Left ventricle myocardium superior (tissue), 1 donor: ENCODE measurements at regions not wholly inside any gene's neighbourhood (a gene's known extent, or its start where the extent isn't known, plus 50 kb on each side); places are given as distances from the start of the nearest gene placed in this dataset.

Source experiments
- ATAC-seq: fragments of 200-7000 bp; cut with Tn5 transposase; one replicate; pipeline ENCODE4 v1.9.1; 2020; ENCODE audit warnings: mild to moderate bottlenecking, moderate library complexity
- DNase-seq: peaks from one replicate; pipeline ENCODE4 v3.0.0-alpha.2; 2020
- intact Hi-C: fragments of 100-400 bp; cut with micrococcal nuclease; formaldehyde crosslinking; loops from one replicate; pipeline ENCODE4 v1.11.0; 2022
- donor health status: DM: no; HTN: yes; CAD: no; lungs with severe emphysema.

- peak; percentile 84 for ATAC-seq
- intact Hi-C loops: no loop called here
- peak; percentile 33 for DNase-seq
Observed at GRCh38 chr4:100591161-100591876, 73.5 kb upstream of the EMCN start.

GRCh38 chr4:100590325-100590724 is 72.5 kb upstream of the EMCN start:
- ATAC-seq: no peak
- intact Hi-C loops: no loop called here
- no peak for DNase-seq

GRCh38 chr4:100588076-100588475 is 70.3 kb upstream of the EMCN start:
- DNase-seq (no peak), ATAC-seq (no peak)
- intact Hi-C loops: no loop called here

- DNase-seq (no peak), ATAC-seq (no peak)
- intact Hi-C loops: no loop called here
Observed at GRCh38 chr4:100582146-100582545, 64.3 kb upstream of the EMCN start.

GRCh38 chr4:100581337-100581736 is 63.5 kb upstream of the EMCN start:
- ATAC-seq (no peak), DNase-seq (no peak)
- intact Hi-C loops: no loop called here

GRCh38 chr4:100576570-100576969 is 58.7 kb upstream of the EMCN start:
- intact Hi-C loops: no loop called here
- DNase-seq (no peak), ATAC-seq (no peak)

GRCh38 chr4:100574607-100575006 is 56.8 kb upstream of the EMCN start:
- DNase-seq (no peak), ATAC-seq (no peak)
- intact Hi-C loops: no loop called here

- intact Hi-C loops: no loop called here
- ATAC-seq: no peak
Observed at GRCh38 chr4:100569196-100569595, 51.4 kb upstream of the EMCN start.

More at GRCh38 chr4:100569196-100569595, 51.4 kb upstream of the EMCN start:
- no peak for DNase-seq
